GM18867 (cell line): ENCODE measurements at regions not wholly inside any gene's neighbourhood (a gene's known extent, or its start where the extent isn't known, plus 50 kb on each side); places are given as distances from the start of the nearest gene placed in this dataset.
"Not testable (repeated sequence)": the region's sequence is repeated elsewhere in the genome, so short reads cannot be mapped to it uniquely, and the experiment has no call there.

Source experiments
- ATAC-seq: cut with Tn5 transposase; IDR thresholded peaks from one replicate; pipeline ENCODE4 v1.9.1; 2021; ENCODE audit warnings: mild to moderate bottlenecking, moderate library complexity; ENCODE audit not compliant: unreplicated experiment

GRCh38 chr3:166457382-166457781 is 620.2 kb upstream of the BCHE start:
- no peak for ATAC-seq

DNA sequence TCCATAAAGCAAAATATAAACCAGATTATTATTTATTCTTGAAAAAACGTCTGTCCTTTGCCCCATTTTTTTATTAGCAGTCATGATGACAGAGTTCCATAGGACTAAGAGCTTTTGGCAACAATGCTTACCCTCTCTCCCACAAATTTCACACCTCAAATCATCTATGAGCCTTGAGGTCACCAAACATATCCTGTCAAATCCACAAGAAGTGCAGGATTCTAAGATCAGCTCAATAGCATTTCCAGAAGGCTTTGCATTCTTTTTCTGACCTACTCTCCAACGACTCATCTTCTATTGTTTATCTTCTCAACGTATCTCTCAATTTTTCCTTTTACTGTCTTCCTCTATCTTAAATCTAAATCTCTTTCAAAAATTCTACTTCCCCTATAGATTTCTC is 619.1 kb upstream of the BCHE start:
- ATAC-seq: no peak

DNA sequence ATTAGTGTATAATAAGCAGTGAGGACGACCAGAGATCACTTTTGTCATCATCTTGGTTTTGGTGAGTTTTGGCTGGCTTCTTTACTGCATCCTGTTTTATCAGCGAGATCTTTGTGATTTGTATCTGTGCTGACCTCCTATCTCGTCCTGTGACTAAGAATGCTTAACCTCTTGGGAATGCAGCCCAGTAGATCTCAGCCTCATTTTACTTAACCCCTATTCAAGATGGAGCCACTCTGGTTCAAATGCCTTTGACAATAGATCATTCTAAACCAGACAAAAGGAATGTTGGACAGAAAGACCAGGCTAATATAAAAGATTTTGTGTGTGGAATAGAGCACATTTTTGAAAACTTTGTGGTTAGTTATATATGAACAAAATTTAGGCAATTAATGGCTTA is 618.5 kb upstream of the BCHE start:
- ATAC-seq: no peak

DNA sequence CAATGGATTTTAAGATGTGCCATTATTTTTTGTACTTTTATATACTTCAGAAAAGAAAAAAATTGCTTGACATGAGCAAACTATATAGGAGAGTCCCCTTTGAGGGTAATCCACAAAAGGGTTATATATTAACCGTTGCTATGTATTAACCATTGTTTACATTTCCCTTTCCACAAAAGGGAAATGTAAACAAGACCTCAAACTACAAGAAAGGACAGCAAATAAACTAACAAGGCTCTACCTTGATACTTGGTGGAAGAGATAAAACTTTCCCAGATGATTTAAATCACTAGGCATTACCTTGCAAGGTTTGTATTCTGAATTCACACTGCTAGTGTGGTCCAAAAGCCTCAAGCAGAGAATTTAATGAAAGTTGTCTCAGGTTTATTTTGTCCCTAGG is 616.3 kb upstream of the BCHE start:
- ATAC-seq: no peak

GRCh38 chr3:166451997-166452396 is 614.8 kb upstream of the BCHE start:
- ATAC-seq: no peak

- ATAC-seq: no peak
Measured at GRCh38 chr3:166447513-166447912, 610.3 kb upstream of the BCHE start.

- ATAC-seq: no peak
Measured at GRCh38 chr3:166446986-166447385, 609.8 kb upstream of the BCHE start.

GRCh38 chr3:166446291-166446690 is 609.1 kb upstream of the BCHE start:
- ATAC-seq: no peak

- ATAC-seq: no peak
Measured at GRCh38 chr3:166445865-166446264, 608.6 kb upstream of the BCHE start.

GRCh38 chr3:166444756-166445155 is 607.5 kb upstream of the BCHE start:
- no peak for ATAC-seq

DNA sequence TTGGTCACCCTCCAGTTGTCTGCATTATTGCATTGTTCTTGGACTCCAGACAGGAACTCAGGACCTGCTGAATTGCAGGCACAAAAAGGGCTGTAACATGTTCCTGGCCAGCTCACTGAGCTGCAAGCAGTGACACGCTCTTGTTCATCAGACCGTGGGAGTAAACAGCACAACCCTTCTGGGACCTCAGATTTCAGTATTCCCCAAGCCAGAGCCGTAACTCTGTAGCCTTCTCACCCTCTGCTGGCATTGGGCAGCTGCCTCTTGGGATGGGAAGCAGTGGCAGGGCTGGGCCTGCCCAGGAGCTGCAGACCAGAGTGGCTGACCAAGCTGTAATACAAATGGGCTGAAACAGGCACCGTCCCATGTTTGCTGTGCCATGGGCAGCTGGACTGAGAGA is 607.1 kb upstream of the BCHE start:
- no peak for ATAC-seq

GRCh38 chr3:166435469-166436057 is 598.3 kb upstream of the BCHE start:
- no peak for ATAC-seq

- no peak for ATAC-seq
Measured at GRCh38 chr3:166433060-166433459, 595.8 kb upstream of the BCHE start.

GRCh38 chr3:166425900-166426611 is 588.8 kb upstream of the BCHE start:
- ATAC-seq: no peak

- ATAC-seq: no peak
Measured at GRCh38 chr3:166425021-166425420, 587.8 kb upstream of the BCHE start.

DNA sequence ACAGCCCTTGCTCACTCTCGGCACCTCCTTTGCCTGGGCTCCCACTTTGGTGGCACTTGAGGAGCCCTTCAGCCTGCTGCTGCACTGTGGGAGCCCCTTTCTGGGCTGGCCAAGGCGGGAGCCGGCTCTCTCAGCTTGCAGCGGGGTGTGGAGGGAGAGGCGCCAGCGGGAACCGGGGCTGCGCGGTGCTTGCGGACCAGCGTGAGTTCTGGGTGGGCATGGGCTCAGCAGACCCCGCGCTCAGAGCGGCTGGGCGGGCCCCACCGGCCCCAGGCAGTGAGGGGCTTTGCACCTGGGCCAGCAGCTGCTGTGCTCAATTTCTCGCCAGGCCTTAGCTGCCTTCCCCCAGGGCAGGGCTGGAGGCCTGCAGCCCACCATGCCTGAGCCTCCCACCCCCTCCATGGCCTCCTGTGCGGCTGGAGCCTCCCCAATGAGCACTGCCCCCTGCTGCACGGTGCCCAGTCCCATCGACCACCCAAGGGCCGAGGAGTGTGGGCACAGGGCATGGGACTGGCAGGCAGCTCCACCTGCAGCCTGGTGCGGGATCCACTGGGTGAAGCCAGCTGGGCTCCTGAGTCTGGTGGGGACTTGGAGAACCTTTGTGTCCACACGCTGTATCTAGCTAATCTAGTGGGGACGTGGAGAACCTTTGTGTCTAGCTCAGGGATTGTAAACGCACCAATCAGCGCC is 586.7 kb upstream of the BCHE start:
- ATAC-seq: not testable (repeated sequence)

- no peak for ATAC-seq
Measured at GRCh38 chr3:166422556-166422955, 585.3 kb upstream of the BCHE start.

DNA sequence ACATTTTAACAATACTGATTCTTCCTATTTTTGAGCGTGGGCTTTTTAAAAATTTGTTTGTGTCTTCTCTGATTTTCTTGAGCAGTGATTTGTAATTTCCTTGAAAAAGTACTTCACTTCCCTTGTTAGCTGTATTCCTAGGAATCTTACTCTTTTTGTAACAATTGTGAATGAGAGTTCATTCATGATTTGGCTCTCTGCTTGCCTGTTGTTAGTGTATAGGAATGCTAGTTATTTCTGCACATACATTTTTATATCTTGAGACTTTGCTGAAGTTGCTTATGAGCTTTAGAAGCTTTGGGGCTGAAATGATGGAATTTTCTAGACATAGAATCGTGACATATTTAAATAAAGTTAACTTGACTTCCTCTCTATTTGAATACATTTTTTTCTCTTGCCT is 582.8 kb upstream of the BCHE start:
- ATAC-seq: no peak

- no peak for ATAC-seq
Measured at GRCh38 chr3:166405896-166406295, 568.7 kb upstream of the BCHE start.

DNA sequence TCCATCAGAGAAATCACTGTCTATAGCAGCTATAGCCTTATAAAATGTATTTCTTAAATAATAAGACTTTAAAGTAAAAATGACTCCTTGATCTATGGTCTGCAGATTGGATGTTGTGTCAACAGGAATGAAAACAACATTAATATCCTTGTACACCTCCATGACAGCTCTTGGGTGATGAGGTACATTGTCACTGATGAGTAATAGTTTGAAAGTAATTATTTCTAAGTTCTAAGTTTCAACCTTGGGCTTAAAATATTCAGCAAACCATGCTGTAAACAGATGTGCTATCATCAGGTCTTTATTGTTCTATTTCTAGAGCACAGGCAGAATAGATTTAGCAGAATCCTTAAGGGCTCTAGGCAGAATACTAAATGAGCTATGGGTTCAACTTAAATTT is 568.2 kb upstream of the BCHE start:
- no peak for ATAC-seq

DNA sequence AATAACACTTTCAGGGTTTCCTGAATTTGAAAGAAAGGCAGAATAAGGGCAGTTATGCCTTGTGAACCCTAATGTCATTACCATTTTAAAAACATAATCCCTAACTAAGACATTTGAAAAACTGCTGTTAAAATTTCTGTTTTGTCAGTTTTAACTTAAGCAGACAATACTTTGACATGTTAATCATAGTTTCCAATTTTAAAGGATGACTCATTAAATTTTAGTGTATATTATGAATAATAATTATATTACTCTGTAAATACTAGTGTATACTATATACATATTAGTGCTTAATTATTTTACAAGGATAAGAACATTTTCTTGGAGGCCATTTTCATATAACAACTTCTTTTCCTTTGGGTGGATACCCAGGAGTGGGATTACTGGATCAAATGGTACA is 553.1 kb upstream of the BCHE start:
- ATAC-seq: no peak

GRCh38 chr3:166388321-166388720 is 551.1 kb upstream of the BCHE start:
- no peak for ATAC-seq
